ENCODE measurements at regions not wholly inside any gene's neighbourhood (a gene's known extent, or its start where the extent isn't known, plus 50 kb on each side); places are given as distances from the start of the nearest gene placed in this dataset.

DNA sequence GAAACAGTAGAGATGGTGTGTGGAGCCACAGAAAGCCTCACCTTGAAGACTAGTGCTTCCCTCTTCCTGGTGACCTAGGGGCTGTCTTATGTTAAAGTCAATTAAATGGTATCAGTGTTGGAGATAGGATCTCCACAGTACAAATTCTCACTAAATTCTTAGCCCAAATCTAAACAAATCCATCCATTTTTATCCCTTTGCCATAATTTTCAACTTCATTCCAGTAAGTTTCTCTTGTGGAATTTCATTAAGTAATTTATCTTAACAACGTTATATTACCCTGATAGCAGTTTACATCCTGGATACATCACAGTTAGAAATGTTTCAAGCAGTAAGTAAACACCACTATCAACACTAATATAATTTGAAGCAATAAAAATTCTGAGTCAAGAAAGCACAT lies 989.4 kb upstream of the NXPH2 start:
- Mint-ChIP-seq H3K27ac (no peak overlapping the region), H3K4me1 (no peaks in the 10 kb centered on the region), H3K4me3 (no peak overlapping the region), H3K9me3 (no peaks in the 10 kb centered on the region), H3K27me3 (no peaks in the 10 kb centered on the region), H3K36me3 (no peaks in the 10 kb centered on the region)
- ATAC-seq: no peak

DNA sequence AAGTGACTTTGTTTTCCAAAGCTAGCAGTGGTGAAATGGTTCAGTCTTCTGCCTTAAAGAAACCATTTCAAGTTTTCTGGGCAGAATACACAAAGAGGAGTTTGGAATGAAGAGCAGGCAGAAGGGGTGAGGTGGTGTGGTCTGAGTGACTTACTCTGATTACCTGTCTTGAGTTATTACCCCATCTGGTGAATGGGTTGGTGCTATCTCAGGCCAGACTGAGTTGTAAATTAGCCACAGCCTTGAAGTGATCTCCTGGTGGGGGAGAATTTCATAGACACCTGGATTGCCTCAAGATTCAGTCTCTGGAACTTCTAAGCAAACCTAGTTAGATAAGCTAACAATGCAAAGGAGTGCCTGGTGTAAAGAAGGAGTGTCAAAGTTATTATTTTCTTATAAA lies 983.5 kb upstream of the NXPH2 start:
- H3K9me3 Mint-ChIP-seq: peaks cover 2% of the 10 kb centered on the region
- ATAC-seq: no peak
- no peaks in the 10 kb centered on the region for H3K4me1 Mint-ChIP-seq
- no peaks in the 10 kb centered on the region for H3K36me3 Mint-ChIP-seq
- H3K4me3 Mint-ChIP-seq: no peak overlapping the region
- H3K27ac Mint-ChIP-seq: no peak overlapping the region
- H3K27me3 Mint-ChIP-seq: no peaks in the 10 kb centered on the region

DNA sequence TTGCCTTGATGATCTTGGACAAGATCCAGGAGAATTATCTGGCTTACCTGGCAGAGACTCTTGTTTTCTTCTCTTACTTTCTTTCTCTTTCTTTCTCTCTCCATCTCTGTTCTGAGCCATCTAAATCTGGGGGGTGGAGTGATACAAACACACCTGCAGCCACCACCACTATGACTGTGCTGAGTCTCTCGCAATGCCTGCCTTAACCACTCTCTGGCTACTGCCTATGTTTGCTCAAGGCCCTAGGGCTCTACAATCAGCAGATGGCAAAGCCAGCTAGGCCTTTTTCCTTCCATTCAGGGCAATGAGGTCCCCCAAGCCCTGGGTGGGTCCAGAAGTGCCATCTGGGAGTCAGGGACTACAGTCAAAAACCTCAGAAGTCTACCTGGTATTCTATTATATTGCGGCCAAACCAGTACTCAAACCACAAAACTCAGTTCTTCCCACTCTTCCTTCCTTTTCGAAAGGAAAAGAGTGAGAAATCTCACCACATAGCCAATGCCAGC lies 978.9 kb upstream of the NXPH2 start:
- H3K9me3 Mint-ChIP-seq: peaks cover 12% of the 10 kb centered on the region
- H3K4me3 Mint-ChIP-seq: no peak overlapping the region
- no peak overlapping the region for H3K27ac Mint-ChIP-seq
- H3K4me1 Mint-ChIP-seq: no peaks in the 10 kb centered on the region
- H3K27me3 Mint-ChIP-seq: no peaks in the 10 kb centered on the region
- ATAC-seq: no peak
- no peaks in the 10 kb centered on the region for H3K36me3 Mint-ChIP-seq

DNA sequence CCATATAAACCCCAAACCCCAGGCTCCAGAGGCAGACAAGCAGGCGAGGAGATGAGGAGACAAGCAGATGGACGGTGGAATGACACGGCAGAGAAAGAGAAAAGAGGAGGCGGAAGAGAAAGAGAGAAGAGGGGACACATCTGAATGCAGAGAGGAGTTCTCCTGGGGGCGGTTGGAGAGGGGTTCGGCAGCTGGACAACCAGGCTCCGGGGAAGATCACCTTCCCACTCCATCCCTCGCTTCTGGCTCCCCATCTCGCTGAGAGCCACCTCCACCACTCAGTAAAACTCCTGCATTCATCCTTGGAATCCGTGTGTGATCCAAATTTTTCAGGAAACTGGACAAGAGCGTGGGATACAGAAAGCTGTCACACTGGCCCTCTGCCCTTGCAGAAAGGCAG lies 966.7 kb upstream of the NXPH2 start:
- H3K9me3 Mint-ChIP-seq: peaks cover 6% of the 10 kb centered on the region
- H3K4me1 Mint-ChIP-seq: no peaks in the 10 kb centered on the region
- no peaks in the 10 kb centered on the region for H3K36me3 Mint-ChIP-seq
- no peak overlapping the region for H3K27ac Mint-ChIP-seq
- no peak overlapping the region for H3K4me3 Mint-ChIP-seq
- H3K27me3 Mint-ChIP-seq: no peaks in the 10 kb centered on the region
- no peak for ATAC-seq

DNA sequence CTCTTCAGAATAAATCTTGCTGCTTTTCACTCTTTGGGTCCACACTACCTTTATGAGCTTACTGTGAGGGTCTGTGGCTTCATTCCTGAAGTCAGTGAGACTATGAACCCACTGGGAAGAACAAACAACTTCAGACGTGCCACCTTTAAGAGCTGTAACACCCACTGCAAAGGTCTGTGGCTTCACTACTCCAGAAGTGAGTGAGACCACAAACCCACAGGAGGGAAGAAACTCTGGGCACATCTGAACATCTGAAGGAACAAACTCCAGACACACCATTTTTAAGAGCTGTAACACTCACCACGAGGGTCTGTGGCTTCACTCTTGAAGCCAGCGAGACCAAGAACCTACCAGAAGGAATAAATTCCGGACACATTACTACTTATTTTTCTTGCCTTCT lies 964.1 kb upstream of the NXPH2 start:
- no peak overlapping the region for H3K27ac Mint-ChIP-seq
- no peaks in the 10 kb centered on the region for H3K4me1 Mint-ChIP-seq
- H3K27me3 Mint-ChIP-seq: no peaks in the 10 kb centered on the region
- H3K4me3 Mint-ChIP-seq: no peak overlapping the region
- H3K36me3 Mint-ChIP-seq: no peaks in the 10 kb centered on the region
- ATAC-seq: no peak
- peaks cover 2% of the 10 kb centered on the region for H3K9me3 Mint-ChIP-seq

DNA sequence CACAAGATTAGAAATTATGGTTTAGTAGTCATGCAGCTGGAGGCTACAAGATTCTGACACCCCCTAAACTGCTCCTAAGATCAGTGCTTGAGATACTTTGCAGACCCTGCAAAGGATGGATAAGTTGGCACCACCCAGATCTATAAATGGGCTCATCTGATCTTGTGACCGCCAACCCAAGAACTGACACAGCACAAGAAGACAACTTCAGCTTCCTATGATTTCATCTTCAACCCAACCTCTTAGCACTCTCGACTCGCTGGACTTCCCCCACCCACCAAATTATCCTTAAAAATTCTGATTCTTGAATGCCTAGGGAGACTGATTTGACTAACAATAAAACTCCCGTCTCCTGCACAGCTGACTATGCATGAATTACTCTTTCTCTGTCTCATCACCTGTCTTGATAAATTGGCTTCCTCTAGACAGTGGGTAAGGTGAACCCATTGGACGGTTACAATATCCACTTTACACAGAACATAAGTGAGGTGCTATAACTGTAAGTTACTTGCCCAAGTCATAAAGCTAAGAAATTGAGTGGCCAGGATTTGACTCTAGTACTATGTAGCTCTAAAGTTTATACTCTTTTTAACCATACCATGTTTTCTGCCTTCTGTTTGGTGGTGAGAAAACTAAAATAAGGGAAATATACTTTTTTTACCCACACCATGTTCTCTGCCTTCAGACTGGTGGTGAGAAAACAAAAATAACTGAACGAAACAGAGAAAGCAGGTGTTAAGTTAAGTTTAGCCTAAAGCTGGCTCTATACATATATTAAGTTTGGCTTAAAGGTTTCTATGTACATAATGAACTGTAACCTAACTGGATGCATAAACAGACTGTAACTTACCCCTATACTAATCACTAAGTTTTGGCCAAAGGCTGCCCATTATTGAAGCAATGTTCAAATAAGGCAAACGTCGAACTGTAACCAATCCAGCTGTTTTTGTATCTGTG lies 962.3 kb upstream of the NXPH2 start:
- Mint-ChIP-seq H3K4me3 (no peak overlapping the region), H3K36me3 (no peaks in the 10 kb centered on the region), H3K4me1 (no peaks in the 10 kb centered on the region), H3K27ac (no peak overlapping the region), H3K27me3 (no peaks in the 10 kb centered on the region), H3K9me3 (peaks cover under 1% of the 10 kb centered on the region)
- no peak for ATAC-seq

DNA sequence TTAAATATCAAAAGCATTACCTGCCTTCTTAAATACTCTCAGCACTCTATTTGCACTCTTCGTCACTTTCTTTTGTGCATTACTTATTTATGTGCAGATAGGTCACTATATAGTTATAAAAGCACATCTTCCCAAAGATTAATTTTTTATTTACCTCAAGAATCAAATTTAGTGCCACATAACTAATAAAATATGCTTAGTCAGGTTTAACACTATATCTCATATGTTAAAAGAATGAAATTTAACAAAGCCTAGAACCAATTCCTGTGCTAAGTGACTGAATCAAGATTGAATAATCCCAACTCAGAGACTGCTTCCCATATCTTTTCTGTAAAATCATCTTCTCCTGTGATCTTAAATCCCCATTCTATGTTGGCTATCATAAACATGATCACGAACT lies 957.5 kb upstream of the NXPH2 start:
- ATAC-seq: no peak
- Mint-ChIP-seq H3K9me3 (no peaks in the 10 kb centered on the region), H3K4me3 (no peak overlapping the region), H3K36me3 (no peaks in the 10 kb centered on the region), H3K27me3 (no peaks in the 10 kb centered on the region), H3K4me1 (no peaks in the 10 kb centered on the region), H3K27ac (no peak overlapping the region)

DNA sequence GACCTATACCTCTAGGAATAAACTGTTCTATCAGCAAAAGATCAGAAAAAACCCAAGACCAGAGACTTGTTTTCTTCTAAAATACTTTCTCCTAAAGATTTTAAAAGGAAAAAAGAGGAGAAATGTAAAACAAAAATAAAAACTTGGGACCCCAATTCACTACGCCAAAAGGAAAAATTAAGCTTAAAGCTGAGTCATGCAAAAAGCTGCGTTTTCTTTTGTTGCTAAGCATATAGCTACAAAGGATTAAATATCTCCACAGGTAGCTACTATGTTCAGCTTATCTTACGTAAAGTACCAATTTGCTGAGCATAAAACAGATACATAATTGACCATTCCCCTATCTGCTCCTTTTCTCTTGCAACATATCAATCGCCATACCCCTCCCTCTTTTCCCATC lies 950.0 kb upstream of the NXPH2 start:
- Mint-ChIP-seq H3K27ac (no peak overlapping the region), H3K4me3 (no peak overlapping the region), H3K36me3 (no peaks in the 10 kb centered on the region), H3K4me1 (no peaks in the 10 kb centered on the region), H3K27me3 (no peaks in the 10 kb centered on the region), H3K9me3 (peaks cover 3% of the 10 kb centered on the region)
- no peak for ATAC-seq

DNA sequence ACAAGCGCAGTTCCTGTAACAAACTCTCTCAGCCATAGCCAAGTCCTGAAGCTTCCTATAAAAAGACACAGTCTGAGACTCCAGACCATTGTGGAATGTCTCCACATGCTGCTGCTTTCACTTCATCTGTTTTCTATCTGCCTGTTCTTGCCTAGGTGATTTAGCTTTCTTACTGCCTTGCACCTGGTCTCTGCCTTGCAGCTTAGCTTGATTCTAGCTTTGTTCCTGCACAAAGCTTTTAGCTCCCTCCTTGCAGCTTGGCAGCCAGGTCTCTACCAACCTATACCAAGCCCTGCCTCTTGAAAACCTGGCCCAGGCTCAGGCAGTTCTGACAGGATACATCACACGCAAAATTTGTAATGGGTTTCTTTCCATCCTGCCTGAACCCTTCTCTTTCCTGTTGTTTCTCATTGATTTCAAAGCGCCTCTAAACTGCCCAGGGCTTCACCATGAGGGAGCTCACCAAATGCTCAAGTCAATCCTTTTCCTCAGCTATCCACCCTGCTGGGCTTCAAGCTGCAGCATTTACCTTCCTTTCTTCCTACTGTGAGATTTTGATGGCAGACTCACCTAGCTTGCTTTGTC lies 941.3 kb upstream of the NXPH2 start:
- ATAC-seq: no peak
- Mint-ChIP-seq H3K36me3 (no peaks in the 10 kb centered on the region), H3K27ac (no peak overlapping the region), H3K9me3 (no peaks in the 10 kb centered on the region), H3K4me3 (no peak overlapping the region), H3K4me1 (no peaks in the 10 kb centered on the region), H3K27me3 (no peaks in the 10 kb centered on the region)

DNA sequence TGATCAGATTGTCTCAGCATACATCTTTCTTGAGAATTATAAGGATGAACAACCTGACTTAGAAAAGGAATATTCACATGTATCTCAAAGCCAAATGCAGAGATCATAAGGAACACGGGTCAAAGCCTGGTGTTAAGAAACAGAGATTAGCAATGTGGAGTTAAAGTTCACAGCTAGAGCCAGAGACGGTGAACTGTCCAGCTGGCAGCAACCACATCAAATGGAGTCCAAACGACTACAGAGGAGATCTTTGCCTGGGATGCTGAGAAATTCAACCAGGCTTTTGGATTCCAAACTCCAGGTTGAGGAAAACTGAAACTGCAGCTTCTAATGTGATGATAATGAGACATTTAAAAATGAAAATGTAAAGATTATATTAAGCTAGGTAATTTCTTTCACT lies 939.9 kb upstream of the NXPH2 start:
- H3K4me1 Mint-ChIP-seq: no peaks in the 10 kb centered on the region
- no peaks in the 10 kb centered on the region for H3K9me3 Mint-ChIP-seq

DNA sequence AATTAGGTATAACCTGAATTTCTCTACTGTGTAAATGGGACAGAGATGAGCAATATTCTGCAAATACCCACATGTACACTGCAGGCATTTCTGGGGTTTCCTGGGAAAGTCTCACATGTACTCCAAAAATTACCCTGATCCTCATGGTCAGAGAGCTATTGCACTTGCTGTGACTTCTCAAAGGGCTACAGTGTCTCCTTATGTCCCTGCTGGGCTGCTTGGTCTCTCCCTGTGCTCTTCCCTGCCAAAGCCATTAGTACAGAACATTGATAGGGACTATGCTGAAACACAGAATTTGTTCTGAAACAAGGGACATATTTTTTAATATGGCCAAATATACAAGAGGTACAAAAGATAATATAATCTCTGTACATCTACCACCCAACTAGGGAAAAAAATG lies 924.4 kb upstream of the NXPH2 start:
- Mint-ChIP-seq H3K27me3 (no peaks in the 10 kb centered on the region), H3K27ac (no peak overlapping the region), H3K9me3 (no peaks in the 10 kb centered on the region), H3K4me3 (no peak overlapping the region), H3K36me3 (no peaks in the 10 kb centered on the region), H3K4me1 (no peaks in the 10 kb centered on the region)
- no peak for ATAC-seq

More for the DNA sequence above, 939.9 kb upstream of the NXPH2 start:
- no peak for ATAC-seq
- no peaks in the 10 kb centered on the region for H3K27me3 Mint-ChIP-seq
- H3K4me3 Mint-ChIP-seq: no peak overlapping the region
- H3K27ac Mint-ChIP-seq: no peak overlapping the region
- H3K36me3 Mint-ChIP-seq: no peaks in the 10 kb centered on the region

DNA sequence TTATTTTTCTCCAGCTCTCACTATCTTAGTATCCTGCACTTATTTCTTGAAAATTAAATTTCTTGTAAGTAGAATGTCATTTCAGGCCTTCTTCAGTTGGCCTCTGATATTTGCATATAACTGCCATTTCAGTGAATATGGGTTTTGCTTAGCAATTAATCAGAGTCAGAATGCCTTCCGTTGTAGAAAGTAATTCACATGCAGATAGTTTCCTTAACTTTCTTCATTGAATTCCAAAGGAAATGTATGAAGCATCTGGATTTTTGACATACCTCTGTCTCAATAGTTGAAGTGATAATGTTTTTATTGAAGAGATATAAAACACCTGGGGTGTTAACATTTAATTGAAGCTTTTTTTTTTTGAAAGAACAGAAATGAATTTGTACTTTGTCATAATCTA lies 914.1 kb upstream of the NXPH2 start:
- Mint-ChIP-seq H3K27ac (no peak overlapping the region), H3K36me3 (no peaks in the 10 kb centered on the region), H3K9me3 (no peaks in the 10 kb centered on the region), H3K4me3 (no peak overlapping the region), H3K27me3 (no peaks in the 10 kb centered on the region), H3K4me1 (no peaks in the 10 kb centered on the region)
- no peak for ATAC-seq

DNA sequence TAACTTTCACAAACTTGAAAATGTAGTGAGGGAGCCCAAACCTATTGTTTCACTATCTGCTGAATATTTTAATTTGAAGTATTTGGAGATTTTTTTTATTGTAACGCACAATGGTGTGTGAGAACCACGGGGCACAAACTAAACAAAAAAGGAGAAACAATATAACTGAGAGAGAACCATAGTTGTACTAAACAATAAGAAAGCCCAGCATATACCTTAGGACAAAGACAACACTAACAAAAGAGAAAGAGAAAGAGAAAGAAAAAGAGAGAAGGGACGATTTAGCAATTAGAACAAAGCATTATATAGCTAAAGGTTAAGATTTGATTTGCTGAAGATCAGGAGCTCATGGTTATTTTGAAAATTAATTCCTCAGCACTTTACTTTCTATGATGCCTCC lies 906.0 kb upstream of the NXPH2 start:
- Mint-ChIP-seq H3K9me3 (no peaks in the 10 kb centered on the region), H3K4me1 (no peaks in the 10 kb centered on the region)
- no peak for ATAC-seq

DNA sequence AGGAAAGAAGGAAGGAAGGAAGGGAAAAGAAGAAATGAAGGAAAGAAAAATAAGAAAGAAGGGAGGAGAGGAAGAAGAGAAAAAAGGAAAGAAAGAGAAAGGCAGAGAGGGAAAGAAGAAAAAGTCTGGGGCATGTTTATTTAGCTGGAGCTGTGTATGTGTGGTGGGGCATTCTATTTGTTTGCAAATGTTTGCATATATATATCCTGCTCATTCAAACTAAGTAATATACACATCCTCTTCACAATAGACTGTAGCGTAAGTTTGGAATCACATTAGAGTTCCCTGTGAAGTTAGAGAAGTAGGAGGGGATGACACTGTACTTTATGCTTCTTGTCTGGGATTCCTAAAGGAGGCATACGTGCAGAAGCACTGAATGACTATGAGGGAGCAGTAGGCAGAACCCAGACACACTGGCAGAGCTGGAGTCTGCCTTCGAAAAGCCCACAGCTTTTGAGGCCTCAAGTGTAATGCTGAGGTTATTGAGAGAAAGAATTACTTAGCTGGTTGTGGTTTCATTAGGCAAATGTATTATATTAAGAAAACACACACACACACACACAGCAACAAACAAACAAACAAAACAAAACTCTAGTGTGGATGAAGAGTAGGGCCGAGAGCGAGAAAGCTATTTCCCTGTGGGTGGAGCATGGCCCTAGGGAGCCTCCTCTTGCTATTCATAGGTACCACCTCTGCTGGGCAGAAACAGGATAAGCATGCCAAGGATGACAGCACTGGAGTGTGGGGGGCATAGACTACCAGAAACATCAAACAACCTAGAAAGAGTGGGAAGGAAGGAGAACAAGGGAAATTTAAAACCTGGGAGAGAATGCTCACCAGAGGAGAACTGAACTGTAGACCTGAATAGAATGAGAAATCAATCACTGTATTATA lies 905.1 kb upstream of the NXPH2 start:
- H3K4me1 Mint-ChIP-seq: no peaks in the 10 kb centered on the region
- no peaks in the 10 kb centered on the region for H3K9me3 Mint-ChIP-seq
- no peaks in the 10 kb centered on the region for H3K27me3 Mint-ChIP-seq
- ATAC-seq: peak; percentile 39
- no peaks in the 10 kb centered on the region for H3K36me3 Mint-ChIP-seq
- no peak overlapping the region for H3K27ac Mint-ChIP-seq
- H3K4me3 Mint-ChIP-seq: no peak overlapping the region

More for the DNA sequence above, 906.0 kb upstream of the NXPH2 start:
- Mint-ChIP-seq H3K27me3 (no peaks in the 10 kb centered on the region), H3K4me3 (no peak overlapping the region), H3K36me3 (no peaks in the 10 kb centered on the region), H3K27ac (no peak overlapping the region)

DNA sequence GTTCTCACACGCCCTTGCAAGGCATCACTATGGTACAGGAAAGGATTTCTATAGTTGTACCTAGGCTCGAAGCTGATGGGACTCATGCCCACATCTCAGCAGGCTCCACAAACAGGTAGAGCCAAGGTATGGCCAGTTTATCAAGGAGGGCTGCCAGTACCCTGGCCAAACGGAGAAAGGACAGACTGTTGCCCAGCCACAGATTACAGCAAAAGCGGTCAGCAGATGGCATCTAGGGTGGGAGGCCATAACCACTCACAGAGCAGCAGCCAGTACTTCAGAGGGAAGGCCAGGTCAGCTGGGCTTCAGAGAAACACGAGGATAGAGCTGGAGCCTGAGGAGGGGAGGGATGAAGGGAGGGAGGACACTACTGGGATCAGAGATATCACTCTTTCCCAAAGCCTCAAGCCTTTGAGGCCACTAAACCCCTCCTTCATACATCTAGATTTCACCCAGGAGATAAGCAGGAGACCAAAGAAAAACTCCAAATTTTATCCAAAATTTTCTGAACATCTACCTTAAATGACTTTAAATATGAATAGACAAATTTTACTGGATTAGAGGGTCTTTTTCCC lies 904.2 kb upstream of the NXPH2 start:
- Mint-ChIP-seq H3K27ac (no peak overlapping the region), H3K27me3 (no peaks in the 10 kb centered on the region), H3K9me3 (no peaks in the 10 kb centered on the region), H3K36me3 (no peaks in the 10 kb centered on the region), H3K4me1 (no peaks in the 10 kb centered on the region), H3K4me3 (no peak overlapping the region)
- ATAC-seq: no peak
